Left ventricle myocardium inferior (tissue), 1 donor: ENCODE measurements at regions not wholly inside any gene's neighbourhood (a gene's known extent, or its start where the extent isn't known, plus 50 kb on each side); places are given as distances from the start of the nearest gene placed in this dataset.

Experiments
- DNase-seq: peaks from one replicate; pipeline ENCODE4 v3.0.0-alpha.2; 2020
- H3K27ac ChIP-seq: fragments of 200-600 bp; replicated peaks from 2 replicates; pipeline ENCODE4 v1.8.0; 2021
- H3K27me3 ChIP-seq: fragments of 200-600 bp; 2 replicates; pipeline ENCODE4 v1.8.0; 2021; ENCODE audit warnings: low read depth
- H3K36me3 ChIP-seq: fragments of 200-600 bp; 2 replicates; pipeline ENCODE4 v1.8.0; 2021
- H3K4me1 ChIP-seq: fragments of 200-600 bp; 2 replicates; pipeline ENCODE4 v1.8.0; 2021
- H3K4me3 ChIP-seq: fragments of 200-600 bp; 2 replicates; pipeline ENCODE4 v1.8.0; 2021; ENCODE audit warnings: mild to moderate bottlenecking, moderate library complexity
- H3K9me3 ChIP-seq: fragments of 200-600 bp; replicated peaks from 2 replicates; pipeline ENCODE4 v1.8.0; 2021
- intact Hi-C: fragments of 100-400 bp; cut with micrococcal nuclease; formaldehyde crosslinking; loops from one replicate; pipeline ENCODE4 v1.11.0; 2022
- TF ChIP-seq, protein P1 (sequence below): fragments of 200-600 bp; IDR thresholded peaks from 2 replicates; pipeline ENCODE4 v1.8.0; 2021; ENCODE audit warnings: antibody characterized with exemption, mild to moderate bottlenecking, borderline replicate concordance
- donor health status: DM: no; HTN: yes; CAD: no; lungs with severe emphysema.

DNA sequence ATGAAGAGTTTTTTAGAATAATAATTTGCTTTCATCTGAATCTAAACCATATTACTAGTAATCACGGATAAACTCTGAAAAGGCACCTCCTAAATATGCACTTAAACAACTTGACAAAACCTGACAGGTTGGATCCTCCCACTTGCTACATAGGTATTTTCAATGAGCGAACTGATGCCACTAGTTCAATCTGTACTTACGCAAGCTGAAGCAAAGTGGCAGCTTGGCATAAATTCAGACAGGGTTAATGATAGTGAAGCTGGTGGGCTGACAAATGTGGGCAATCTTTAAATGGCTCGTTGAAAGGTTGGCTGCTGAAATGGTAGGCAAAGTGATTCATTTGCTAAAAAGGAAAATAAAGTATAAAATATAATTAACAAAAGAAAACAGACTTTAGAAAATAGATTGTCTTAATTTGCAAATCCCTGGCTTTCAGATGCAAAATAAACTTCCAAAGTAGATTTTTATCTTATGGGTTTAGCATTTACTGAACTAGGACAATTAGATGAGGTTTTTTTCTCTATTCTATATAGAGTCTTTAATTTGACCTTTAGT is 1713.5 kb upstream of the SLC39A10 start:
- TF ChIP-seq, protein P1, sequence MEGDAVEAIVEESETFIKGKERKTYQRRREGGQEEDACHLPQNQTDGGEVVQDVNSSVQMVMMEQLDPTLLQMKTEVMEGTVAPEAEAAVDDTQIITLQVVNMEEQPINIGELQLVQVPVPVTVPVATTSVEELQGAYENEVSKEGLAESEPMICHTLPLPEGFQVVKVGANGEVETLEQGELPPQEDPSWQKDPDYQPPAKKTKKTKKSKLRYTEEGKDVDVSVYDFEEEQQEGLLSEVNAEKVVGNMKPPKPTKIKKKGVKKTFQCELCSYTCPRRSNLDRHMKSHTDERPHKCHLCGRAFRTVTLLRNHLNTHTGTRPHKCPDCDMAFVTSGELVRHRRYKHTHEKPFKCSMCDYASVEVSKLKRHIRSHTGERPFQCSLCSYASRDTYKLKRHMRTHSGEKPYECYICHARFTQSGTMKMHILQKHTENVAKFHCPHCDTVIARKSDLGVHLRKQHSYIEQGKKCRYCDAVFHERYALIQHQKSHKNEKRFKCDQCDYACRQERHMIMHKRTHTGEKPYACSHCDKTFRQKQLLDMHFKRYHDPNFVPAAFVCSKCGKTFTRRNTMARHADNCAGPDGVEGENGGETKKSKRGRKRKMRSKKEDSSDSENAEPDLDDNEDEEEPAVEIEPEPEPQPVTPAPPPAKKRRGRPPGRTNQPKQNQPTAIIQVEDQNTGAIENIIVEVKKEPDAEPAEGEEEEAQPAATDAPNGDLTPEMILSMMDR, result no peak
- H3K27ac ChIP-seq, result no peak overlapping the region
- H3K9me3 ChIP-seq, result no peaks in the 10 kb centered on the region
- no peak overlapping the region for H3K4me3 ChIP-seq
- H3K36me3 ChIP-seq, result no peaks in the 10 kb centered on the region
- H3K4me1 ChIP-seq, result no peaks in the 10 kb centered on the region
- DNase-seq, result no peak
- intact Hi-C loops, result no loop called here
- no peaks in the 10 kb centered on the region for H3K27me3 ChIP-seq

DNA sequence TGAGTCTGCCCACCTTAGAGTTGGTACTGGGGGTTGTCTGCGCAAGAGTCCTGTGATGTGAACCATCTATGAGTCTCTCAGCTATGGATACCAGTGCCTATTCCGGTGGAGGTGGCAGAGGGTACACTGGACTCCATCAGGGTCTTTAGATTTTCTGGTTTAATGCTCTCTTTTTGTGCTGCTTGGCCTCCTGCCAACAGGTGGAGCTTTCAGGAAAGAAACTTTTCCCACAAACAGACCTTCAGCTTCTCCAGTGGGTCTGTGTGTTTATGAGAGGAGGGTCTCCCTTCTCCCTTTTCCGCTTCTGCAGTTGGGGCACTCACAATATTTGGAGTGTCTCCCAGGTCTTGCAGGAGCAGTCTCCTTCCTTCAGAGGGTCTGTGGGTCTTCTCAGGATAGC is 1721.9 kb upstream of the SLC39A10 start:
- DNase-seq, result no peak
- Histone ChIP-seq H3K4me3 (no peak overlapping the region), H3K36me3 (no peaks in the 10 kb centered on the region), H3K9me3 (no peaks in the 10 kb centered on the region), H3K4me1 (no peaks in the 10 kb centered on the region), H3K27ac (no peak overlapping the region), H3K27me3 (no peaks in the 10 kb centered on the region)
- TF ChIP-seq, protein P1, result no peak
- intact Hi-C loops, result no loop called here

DNA sequence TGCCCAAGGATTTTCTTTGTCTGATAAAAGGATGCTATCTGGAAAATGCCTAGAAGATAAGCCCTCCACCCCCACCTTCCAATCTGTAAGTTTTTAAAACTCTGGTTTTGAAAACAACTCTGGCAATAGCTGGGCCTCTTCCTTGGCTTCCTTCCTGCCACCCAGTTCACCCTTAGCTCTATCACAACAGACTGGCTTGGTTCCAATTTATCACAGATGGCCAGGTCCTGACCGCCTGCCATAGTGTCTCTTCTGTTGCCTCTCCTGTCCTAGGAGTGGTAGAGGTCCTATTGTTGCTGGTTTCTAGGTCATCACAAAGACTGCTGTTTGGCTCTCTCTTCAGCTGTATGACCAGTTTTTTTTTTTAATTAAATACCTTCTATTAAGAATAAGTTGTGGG is 1727.9 kb upstream of the SLC39A10 start:
- Histone ChIP-seq H3K36me3 (no peaks in the 10 kb centered on the region), H3K27me3 (no peaks in the 10 kb centered on the region), H3K27ac (no peak overlapping the region), H3K4me1 (no peaks in the 10 kb centered on the region), H3K9me3 (no peaks in the 10 kb centered on the region), H3K4me3 (no peak overlapping the region)
- DNase-seq, result no peak
- TF ChIP-seq, protein P1, result no peak
- intact Hi-C loops, result no loop called here

DNA sequence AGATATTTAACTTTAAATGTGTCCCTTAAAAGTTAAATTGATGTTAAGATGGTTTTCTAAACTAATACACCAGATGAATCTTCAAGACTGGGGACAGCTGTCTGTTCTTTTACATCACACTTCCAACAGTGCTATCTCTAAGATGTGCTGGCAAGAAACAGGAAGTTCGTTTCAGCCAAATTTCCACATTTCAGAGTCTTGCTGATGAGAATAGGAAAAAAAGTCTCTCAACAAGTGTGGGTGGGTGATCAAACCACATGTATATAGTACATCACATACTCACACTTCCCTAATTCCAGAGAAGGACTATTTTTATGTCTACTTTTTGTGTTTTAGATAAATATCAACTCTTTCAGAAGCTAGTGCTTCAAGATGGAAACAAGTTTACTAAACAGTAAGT is 1712.8 kb upstream of the TMEFF2 start:
- intact Hi-C loops, result no loop called here
- Histone ChIP-seq H3K4me1 (no peaks in the 10 kb centered on the region), H3K4me3 (no peak overlapping the region), H3K27me3 (no peaks in the 10 kb centered on the region), H3K36me3 (no peaks in the 10 kb centered on the region), H3K9me3 (peaks cover 9% of the 10 kb centered on the region), H3K27ac (no peak overlapping the region)
- TF ChIP-seq, protein P1, result no peak
- no peak for DNase-seq

DNA sequence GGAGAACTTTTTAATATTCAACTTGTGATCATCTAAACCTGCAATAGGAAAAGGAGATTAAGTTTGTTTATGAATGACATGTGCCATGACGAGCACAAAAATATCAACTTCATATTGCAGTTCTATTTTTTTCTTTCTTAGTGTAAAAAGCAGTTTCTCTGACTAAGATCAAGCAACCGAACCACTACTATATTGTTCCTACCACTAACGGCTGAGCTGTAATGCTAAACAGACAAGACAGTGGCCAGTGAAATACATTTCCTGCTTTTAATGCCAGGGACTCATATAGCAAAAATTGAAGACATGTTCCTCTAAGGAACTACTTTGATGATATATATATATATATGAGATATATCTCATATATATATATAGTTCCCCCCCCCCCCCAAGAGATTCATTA is 1705.6 kb upstream of the TMEFF2 start:
- intact Hi-C loops, result no loop called here
- TF ChIP-seq, protein P1, result no peak
- Histone ChIP-seq H3K4me1 (no peaks in the 10 kb centered on the region), H3K9me3 (peaks cover 2% of the 10 kb centered on the region), H3K36me3 (no peaks in the 10 kb centered on the region), H3K27ac (no peak overlapping the region), H3K27me3 (no peaks in the 10 kb centered on the region), H3K4me3 (no peak overlapping the region)
- no peak for DNase-seq
